ENCODE measurements at regions not wholly inside any gene's neighbourhood (a gene's known extent, or its start where the extent isn't known, plus 50 kb on each side); places are given as distances from the start of the nearest gene placed in this dataset.

DNA sequence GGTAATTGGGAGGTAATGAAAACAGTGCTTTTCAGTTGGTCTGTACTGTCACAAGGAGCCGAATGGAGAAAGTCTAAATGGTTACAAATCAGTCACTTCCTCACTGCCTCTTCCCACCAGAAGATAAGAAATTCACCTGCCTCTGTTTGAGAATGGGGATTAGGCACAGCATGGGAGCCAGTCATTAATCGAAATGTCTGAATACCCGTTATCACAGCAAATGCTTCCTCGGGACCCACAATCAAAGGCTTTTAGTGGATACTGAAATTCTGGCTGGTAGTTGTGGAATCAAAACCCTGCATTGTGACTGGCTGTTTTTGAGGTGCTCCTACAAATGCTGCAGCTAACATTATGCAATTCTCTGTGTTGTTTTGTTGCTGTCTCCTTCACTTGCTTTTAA lies 461.0 kb upstream of the MEX3C start:
- TF ChIP-seq ARNTL (CRISPR knock-in tag; IDR thresholded peaks at IDR 0.05; ENCODE audit: borderline replicate concordance, low read depth) (no peak), OSR1 (CRISPR knock-in tag; IDR thresholded peaks at IDR 0.05) (no peak), BACH2 (CRISPR knock-in tag; IDR thresholded peaks at IDR 0.05; ENCODE audit: borderline replicate concordance) (no peak), ZFP3 (CRISPR knock-in tag; IDR thresholded peaks at IDR 0.05) (no peak), ISL1 (CRISPR knock-in tag; IDR thresholded peaks at IDR 0.05) (no peak), GLIS3 (CRISPR knock-in tag; IDR thresholded peaks at IDR 0.05) (no peak), PPARA (CRISPR knock-in tag; IDR thresholded peaks at IDR 0.05; ENCODE audit: borderline replicate concordance) (no peak), CSDC2 (CRISPR knock-in tag; IDR thresholded peaks at IDR 0.05) (no peak), ZNF70 (CRISPR knock-in tag; IDR thresholded peaks at IDR 0.05) (no peak), ZFP30 (CRISPR knock-in tag; IDR thresholded peaks at IDR 0.05) (no peak)
- TF ChIP-seq, protein P1, sequence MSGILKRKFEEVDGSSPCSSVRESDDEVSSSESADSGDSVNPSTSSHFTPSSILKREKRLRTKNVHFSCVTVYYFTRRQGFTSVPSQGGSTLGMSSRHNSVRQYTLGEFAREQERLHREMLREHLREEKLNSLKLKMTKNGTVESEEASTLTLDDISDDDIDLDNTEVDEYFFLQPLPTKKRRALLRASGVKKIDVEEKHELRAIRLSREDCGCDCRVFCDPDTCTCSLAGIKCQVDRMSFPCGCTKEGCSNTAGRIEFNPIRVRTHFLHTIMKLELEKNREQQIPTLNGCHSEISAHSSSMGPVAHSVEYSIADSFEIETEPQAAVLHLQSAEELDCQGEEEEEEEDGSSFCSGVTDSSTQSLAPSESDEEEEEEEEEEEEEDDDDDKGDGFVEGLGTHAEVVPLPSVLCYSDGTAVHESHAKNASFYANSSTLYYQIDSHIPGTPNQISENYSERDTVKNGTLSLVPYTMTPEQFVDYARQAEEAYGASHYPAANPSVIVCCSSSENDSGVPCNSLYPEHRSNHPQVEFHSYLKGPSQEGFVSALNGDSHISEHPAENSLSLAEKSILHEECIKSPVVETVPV (CRISPR knock-in tag; IDR thresholded peaks at IDR 0.05), result no peak
- TF ChIP-seq, protein P2, sequence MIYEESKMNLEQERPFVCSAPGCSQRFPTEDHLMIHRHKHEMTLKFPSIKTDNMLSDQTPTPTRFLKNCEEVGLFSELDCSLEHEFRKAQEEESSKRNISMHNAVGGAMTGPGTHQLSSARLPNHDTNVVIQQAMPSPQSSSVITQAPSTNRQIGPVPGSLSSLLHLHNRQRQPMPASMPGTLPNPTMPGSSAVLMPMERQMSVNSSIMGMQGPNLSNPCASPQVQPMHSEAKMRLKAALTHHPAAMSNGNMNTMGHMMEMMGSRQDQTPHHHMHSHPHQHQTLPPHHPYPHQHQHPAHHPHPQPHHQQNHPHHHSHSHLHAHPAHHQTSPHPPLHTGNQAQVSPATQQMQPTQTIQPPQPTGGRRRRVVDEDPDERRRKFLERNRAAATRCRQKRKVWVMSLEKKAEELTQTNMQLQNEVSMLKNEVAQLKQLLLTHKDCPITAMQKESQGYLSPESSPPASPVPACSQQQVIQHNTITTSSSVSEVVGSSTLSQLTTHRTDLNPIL (CRISPR knock-in tag; IDR thresholded peaks at IDR 0.05; ENCODE audit: low read depth), result no peak
- ATAC-seq, result no peak

DNA sequence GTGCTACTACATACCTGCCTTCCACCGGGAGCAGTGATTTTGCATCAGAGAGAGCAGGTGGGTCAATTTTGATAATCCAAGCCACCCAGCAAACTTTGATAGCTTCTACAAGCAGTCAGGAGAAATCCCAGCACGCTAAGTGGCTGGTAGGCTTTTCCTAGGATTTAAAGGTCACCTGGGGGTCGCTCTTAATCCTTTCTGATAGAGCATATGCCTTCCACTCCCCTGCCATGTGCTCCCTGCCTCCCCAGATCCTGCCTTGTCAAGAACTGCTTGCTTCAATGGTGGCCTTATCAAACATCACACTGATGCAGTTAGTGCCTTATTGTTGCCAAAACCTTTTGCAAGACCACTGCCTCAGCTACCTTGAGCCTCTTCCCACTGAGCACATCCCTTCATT lies 462.3 kb upstream of the MEX3C start:
- TF ChIP-seq, protein P3, sequence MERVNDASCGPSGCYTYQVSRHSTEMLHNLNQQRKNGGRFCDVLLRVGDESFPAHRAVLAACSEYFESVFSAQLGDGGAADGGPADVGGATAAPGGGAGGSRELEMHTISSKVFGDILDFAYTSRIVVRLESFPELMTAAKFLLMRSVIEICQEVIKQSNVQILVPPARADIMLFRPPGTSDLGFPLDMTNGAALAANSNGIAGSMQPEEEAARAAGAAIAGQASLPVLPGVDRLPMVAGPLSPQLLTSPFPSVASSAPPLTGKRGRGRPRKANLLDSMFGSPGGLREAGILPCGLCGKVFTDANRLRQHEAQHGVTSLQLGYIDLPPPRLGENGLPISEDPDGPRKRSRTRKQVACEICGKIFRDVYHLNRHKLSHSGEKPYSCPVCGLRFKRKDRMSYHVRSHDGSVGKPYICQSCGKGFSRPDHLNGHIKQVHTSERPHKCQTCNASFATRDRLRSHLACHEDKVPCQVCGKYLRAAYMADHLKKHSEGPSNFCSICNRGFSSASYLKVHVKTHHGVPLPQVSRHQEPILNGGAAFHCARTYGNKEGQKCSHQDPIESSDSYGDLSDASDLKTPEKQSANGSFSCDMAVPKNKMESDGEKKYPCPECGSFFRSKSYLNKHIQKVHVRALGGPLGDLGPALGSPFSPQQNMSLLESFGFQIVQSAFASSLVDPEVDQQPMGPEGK (CRISPR knock-in tag; IDR thresholded peaks at IDR 0.05; ENCODE audit: borderline replicate concordance), result no peak
- no peak for TF ChIP-seq PPARA (CRISPR knock-in tag; IDR thresholded peaks at IDR 0.05; ENCODE audit: borderline replicate concordance)
- no peak for TF ChIP-seq ARNTL (CRISPR knock-in tag; IDR thresholded peaks at IDR 0.05; ENCODE audit: borderline replicate concordance, low read depth)
- no peak for TF ChIP-seq BACH2 (CRISPR knock-in tag; IDR thresholded peaks at IDR 0.05; ENCODE audit: borderline replicate concordance)
- TF ChIP-seq TOX (CRISPR knock-in tag; IDR thresholded peaks at IDR 0.05; ENCODE audit: borderline replicate concordance), result no peak
- TF ChIP-seq ISL1 (CRISPR knock-in tag; IDR thresholded peaks at IDR 0.05), result no peak
- no peak for TF ChIP-seq RARB (CRISPR knock-in tag; IDR thresholded peaks at IDR 0.05)
- TF ChIP-seq, protein P4, sequence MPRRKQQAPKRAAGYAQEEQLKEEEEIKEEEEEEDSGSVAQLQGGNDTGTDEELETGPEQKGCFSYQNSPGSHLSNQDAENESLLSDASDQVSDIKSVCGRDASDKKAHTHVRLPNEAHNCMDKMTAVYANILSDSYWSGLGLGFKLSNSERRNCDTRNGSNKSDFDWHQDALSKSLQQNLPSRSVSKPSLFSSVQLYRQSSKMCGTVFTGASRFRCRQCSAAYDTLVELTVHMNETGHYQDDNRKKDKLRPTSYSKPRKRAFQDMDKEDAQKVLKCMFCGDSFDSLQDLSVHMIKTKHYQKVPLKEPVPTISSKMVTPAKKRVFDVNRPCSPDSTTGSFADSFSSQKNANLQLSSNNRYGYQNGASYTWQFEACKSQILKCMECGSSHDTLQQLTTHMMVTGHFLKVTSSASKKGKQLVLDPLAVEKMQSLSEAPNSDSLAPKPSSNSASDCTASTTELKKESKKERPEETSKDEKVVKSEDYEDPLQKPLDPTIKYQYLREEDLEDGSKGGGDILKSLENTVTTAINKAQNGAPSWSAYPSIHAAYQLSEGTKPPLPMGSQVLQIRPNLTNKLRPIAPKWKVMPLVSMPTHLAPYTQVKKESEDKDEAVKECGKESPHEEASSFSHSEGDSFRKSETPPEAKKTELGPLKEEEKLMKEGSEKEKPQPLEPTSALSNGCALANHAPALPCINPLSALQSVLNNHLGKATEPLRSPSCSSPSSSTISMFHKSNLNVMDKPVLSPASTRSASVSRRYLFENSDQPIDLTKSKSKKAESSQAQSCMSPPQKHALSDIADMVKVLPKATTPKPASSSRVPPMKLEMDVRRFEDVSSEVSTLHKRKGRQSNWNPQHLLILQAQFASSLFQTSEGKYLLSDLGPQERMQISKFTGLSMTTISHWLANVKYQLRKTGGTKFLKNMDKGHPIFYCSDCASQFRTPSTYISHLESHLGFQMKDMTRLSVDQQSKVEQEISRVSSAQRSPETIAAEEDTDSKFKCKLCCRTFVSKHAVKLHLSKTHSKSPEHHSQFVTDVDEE (CRISPR knock-in tag; IDR thresholded peaks at IDR 0.05), result no peak
- no peak for ATAC-seq

DNA sequence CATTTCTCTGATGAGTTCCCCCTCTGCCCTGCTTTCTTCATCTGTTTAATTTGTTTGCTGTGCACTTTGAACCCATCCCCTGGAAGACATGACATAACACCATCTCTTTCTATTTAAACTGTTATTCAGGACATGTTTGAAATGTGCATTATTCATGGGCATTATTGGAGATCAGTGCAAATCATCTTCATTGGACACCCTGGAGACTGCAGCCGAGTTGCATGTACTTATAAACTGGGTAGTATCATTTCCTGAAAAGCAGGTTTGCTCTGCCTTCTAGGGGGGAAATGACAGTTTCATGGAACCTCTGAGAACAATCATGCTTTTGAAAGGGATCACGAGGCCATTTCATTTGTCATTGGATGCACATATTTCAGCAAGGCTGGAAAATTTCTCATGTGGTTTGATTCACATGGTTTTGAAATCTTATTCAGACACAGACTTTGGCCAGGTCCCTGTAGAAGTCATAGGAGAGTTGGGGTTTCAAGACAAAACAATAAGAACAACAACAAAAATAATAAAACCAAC lies 462.8 kb upstream of the MEX3C start:
- no peak for ATAC-seq
- TF ChIP-seq BACH2 (CRISPR knock-in tag; IDR thresholded peaks at IDR 0.05; ENCODE audit: borderline replicate concordance) (no peak), TCF4 (CRISPR knock-in tag; IDR thresholded peaks at IDR 0.05; ENCODE audit: borderline replicate concordance) (no peak), RARB (CRISPR knock-in tag; IDR thresholded peaks at IDR 0.05) (no peak), ZFP30 (CRISPR knock-in tag; IDR thresholded peaks at IDR 0.05) (no peak), SNAI2 (CRISPR knock-in tag; IDR thresholded peaks at IDR 0.05) (no peak), ZNF70 (CRISPR knock-in tag; IDR thresholded peaks at IDR 0.05) (no peak), ZNF565 (CRISPR knock-in tag; conservative IDR thresholded peaks at IDR 0.05; ENCODE audit: low read depth) (no peak), TOX (CRISPR knock-in tag; IDR thresholded peaks at IDR 0.05; ENCODE audit: borderline replicate concordance) (no peak), ZNF8 (CRISPR knock-in tag; IDR thresholded peaks at IDR 0.05) (no peak), CSDC2 (CRISPR knock-in tag; IDR thresholded peaks at IDR 0.05) (no peak), PPARA (CRISPR knock-in tag; IDR thresholded peaks at IDR 0.05; ENCODE audit: borderline replicate concordance) (no peak), OSR1 (CRISPR knock-in tag; IDR thresholded peaks at IDR 0.05) (no peak), ESRRG (CRISPR knock-in tag; IDR thresholded peaks at IDR 0.05) (no peak), ZFP3 (CRISPR knock-in tag; IDR thresholded peaks at IDR 0.05) (no peak), ARNTL (CRISPR knock-in tag; IDR thresholded peaks at IDR 0.05; ENCODE audit: borderline replicate concordance, low read depth) (no peak)
- TF ChIP-seq, protein P1 (CRISPR knock-in tag; IDR thresholded peaks at IDR 0.05), result no peak
- TF ChIP-seq, protein P4 (CRISPR knock-in tag; IDR thresholded peaks at IDR 0.05), result no peak
- TF ChIP-seq, protein P3 (CRISPR knock-in tag; IDR thresholded peaks at IDR 0.05; ENCODE audit: borderline replicate concordance), result no peak

Data from SK-N-SH treated with all-trans-retinoic acid at 6 μM for 48 hours (cell line).